ENCODE measurements at regions not wholly inside any gene's neighbourhood (a gene's known extent, or its start where the extent isn't known, plus 50 kb on each side); places are given as distances from the start of the nearest gene placed in this dataset.

DNA sequence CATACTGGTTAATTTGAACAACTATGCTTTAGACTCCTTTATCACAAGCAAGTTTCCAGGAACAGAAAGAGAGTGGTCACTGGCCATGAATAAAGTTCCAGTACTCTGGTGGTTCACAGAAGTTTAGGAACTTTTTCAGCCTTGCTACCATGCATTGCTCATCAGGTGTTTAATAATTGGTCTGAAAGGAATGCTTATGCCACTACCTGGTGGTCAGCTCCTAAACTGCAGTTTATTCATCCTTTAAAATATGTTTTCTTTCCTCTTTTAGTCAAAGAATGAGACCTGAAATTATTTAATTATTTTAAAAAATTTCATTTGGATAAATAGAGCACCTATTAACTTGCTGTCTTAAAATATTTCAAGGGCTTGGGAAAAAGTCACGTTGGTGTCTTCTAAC lies 260.1 kb upstream of the OR4E1 start:
- no peak for TF ChIP-seq POLR2A (IDR thresholded peaks at IDR 0.05)
- TF ChIP-seq, protein P1, sequence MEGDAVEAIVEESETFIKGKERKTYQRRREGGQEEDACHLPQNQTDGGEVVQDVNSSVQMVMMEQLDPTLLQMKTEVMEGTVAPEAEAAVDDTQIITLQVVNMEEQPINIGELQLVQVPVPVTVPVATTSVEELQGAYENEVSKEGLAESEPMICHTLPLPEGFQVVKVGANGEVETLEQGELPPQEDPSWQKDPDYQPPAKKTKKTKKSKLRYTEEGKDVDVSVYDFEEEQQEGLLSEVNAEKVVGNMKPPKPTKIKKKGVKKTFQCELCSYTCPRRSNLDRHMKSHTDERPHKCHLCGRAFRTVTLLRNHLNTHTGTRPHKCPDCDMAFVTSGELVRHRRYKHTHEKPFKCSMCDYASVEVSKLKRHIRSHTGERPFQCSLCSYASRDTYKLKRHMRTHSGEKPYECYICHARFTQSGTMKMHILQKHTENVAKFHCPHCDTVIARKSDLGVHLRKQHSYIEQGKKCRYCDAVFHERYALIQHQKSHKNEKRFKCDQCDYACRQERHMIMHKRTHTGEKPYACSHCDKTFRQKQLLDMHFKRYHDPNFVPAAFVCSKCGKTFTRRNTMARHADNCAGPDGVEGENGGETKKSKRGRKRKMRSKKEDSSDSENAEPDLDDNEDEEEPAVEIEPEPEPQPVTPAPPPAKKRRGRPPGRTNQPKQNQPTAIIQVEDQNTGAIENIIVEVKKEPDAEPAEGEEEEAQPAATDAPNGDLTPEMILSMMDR (IDR thresholded peaks at IDR 0.05 in 4 of 5, conservative IDR thresholded peaks at IDR 0.05 in 1 of 5): no peak
